ENCODE measurements at regions not wholly inside any gene's neighbourhood (a gene's known extent, or its start where the extent isn't known, plus 50 kb on each side); places are given as distances from the start of the nearest gene placed in this dataset.

GRCh38 chr13:32828711-32829110 lies 187.5 kb upstream of the KL start:
- no peak for DNase-seq (ENCODE audit: extremely low read depth, low read depth)
- TF ChIP-seq, protein P1, sequence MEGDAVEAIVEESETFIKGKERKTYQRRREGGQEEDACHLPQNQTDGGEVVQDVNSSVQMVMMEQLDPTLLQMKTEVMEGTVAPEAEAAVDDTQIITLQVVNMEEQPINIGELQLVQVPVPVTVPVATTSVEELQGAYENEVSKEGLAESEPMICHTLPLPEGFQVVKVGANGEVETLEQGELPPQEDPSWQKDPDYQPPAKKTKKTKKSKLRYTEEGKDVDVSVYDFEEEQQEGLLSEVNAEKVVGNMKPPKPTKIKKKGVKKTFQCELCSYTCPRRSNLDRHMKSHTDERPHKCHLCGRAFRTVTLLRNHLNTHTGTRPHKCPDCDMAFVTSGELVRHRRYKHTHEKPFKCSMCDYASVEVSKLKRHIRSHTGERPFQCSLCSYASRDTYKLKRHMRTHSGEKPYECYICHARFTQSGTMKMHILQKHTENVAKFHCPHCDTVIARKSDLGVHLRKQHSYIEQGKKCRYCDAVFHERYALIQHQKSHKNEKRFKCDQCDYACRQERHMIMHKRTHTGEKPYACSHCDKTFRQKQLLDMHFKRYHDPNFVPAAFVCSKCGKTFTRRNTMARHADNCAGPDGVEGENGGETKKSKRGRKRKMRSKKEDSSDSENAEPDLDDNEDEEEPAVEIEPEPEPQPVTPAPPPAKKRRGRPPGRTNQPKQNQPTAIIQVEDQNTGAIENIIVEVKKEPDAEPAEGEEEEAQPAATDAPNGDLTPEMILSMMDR (IDR thresholded peaks at IDR 0.05; ENCODE audit: low read depth, low read length, missing control alignments): no peak
- H3K4me3 ChIP-seq (replicated peaks; ENCODE audit: low read depth, low read length): no peak overlapping the region

DNA sequence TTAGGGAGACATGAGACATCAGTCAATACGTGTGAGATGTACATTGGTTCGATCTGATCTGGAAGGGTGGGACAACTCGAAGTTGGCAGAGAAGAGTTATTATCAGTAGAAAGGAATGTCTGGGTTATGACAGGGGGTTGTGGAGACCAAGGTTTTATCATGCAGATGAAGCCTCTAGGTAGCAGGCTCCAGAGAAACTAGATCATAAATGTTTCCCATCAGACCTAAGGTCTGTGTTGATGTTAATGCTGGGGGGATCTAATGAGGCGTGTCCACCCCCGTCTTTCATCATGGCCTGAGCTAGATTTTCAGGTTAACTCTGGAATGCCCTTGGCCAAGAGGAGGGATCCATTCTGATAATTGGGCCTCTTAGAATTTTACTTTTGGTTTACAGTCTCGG lies 187.0 kb upstream of the KL start:
- no peak for DNase-seq (ENCODE audit: extremely low read depth, low read depth)
- TF ChIP-seq, protein P1 (IDR thresholded peaks at IDR 0.05; ENCODE audit: low read depth, low read length, missing control alignments): no peak
- no peak overlapping the region for H3K4me3 ChIP-seq (replicated peaks; ENCODE audit: low read depth, low read length)

- TF ChIP-seq, protein P1 (IDR thresholded peaks at IDR 0.05; ENCODE audit: low read depth, low read length, missing control alignments): no peak
- DNase-seq (ENCODE audit: extremely low read depth, low read depth): no peak
- no peak overlapping the region for H3K4me3 ChIP-seq (replicated peaks; ENCODE audit: low read depth, low read length)
Measured at GRCh38 chr13:32829676-32830335, 186.4 kb upstream of the KL start.

- TF ChIP-seq, protein P1 (IDR thresholded peaks at IDR 0.05; ENCODE audit: low read depth, low read length, missing control alignments): no peak
- DNase-seq (ENCODE audit: extremely low read depth, low read depth): no peak
Measured at GRCh38 chr13:32830336-32831031, 185.7 kb upstream of the KL start.

DNA sequence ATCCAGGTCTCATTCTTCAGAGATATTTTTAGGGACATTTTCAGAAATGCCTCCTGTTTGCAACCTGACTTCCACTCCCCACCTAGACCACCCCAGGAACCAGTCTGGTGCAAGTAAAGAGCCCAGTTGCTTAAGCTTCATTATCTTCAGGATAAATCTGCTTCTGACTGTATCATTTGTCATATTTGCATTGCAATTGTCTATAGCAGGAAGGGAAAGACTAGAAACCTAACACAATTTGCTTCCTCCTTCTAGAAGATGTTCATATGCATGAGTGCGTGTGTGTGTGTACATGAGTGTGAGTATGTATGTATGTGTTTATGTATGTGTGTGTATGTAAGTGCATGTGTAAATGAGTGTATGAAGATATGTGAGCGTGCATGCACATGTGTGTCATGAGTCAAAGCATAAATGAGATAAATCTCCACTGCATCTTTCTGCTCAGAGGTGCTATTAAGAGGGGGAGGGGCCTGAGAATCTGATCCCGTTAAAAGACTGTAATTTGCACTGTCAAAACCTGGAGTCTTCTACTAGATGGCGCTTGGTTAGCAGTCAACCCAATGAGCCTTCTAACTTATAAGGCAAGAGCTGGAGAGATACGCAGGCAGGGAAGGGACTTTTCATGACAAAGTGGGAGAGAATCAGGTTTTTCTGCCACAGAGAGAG lies 178.8 kb upstream of the KL start:
- TF ChIP-seq, protein P1 (IDR thresholded peaks at IDR 0.05; ENCODE audit: low read depth, low read length, missing control alignments): no peak
- DNase-seq (ENCODE audit: extremely low read depth, low read depth): no peak
- no peak overlapping the region for H3K4me3 ChIP-seq (replicated peaks; ENCODE audit: low read depth, low read length)

More at GRCh38 chr13:32830336-32831031, 185.7 kb upstream of the KL start:
- no peak overlapping the region for H3K4me3 ChIP-seq (replicated peaks; ENCODE audit: low read depth, low read length)

- TF ChIP-seq, protein P1 (IDR thresholded peaks at IDR 0.05; ENCODE audit: low read depth, low read length, missing control alignments): no peak
- DNase-seq (ENCODE audit: extremely low read depth, low read depth): no peak
- no peak overlapping the region for H3K4me3 ChIP-seq (replicated peaks; ENCODE audit: low read depth, low read length)
Measured at GRCh38 chr13:32837973-32838927, 178.0 kb upstream of the KL start.
